Mammary epithelial cell (primary cell): ENCODE measurements at regions not wholly inside any gene's neighbourhood (a gene's known extent, or its start where the extent isn't known, plus 50 kb on each side); places are given as distances from the start of the nearest gene placed in this dataset.
"Not testable (repeated sequence)": the region's sequence is repeated elsewhere in the genome, so short reads cannot be mapped to it uniquely, and the experiment has no call there.

Experiments
- CTCF ChIP-seq, 2 donors: IDR thresholded peaks in 1 of 2; conservative IDR thresholded peaks in 1 of 2; 2 replicates each; pipeline ENCODE4 v1.5.1; 2011 to 2012; ENCODE audit warnings: inconsistent platforms in 2 of 2, low read length in 2 of 2, mild to moderate bottlenecking in 2 of 2, control low read depth in 1 of 2, low read depth in 1 of 2; ENCODE audit not compliant: insufficient read depth in 1 of 2; ENCODE audit errors: extremely low read depth in 1 of 2
- EZH2 ChIP-seq: IDR thresholded peaks from 2 replicates; pipeline ENCODE4 v1.6.1; 2012; ENCODE audit warnings: low read length, inconsistent platforms, borderline replicate concordance

DNA sequence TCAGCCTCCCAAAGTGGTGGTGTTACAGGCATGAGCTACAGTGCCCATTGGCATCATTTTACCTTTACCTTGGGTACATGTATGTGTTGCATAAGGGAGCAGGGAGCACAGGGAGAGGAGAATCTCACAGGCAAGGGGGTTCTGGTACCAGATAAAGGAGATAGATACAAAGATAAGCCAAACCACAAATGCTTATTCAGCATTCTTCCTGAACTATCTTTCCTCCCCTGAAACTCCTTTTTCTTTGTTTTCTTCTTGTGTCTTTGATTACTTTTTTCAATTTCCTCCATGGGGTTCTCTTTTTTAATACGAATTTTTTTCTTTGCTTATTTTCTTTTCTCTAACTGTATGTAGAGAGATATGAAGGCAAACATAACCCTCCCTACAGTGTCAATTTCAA, 193.8 kb downstream of the SPDYE17 start:
- TF ChIP-seq CTCF (conservative IDR thresholded peaks at IDR 0.05 in 1 of 2, IDR thresholded peaks at IDR 0.05 in 1 of 2; ENCODE audit: extremely low read depth in 1 of 2, insufficient read depth in 1 of 2, low read depth in 1 of 2, low read length in 2 of 2); EZH2: not testable (repeated sequence)
